GM19455 (cell line): ENCODE measurements at regions not wholly inside any gene's neighbourhood (a gene's known extent, or its start where the extent isn't known, plus 50 kb on each side); places are given as distances from the start of the nearest gene placed in this dataset.
"Not testable (repeated sequence)": the region's sequence is repeated elsewhere in the genome, so short reads cannot be mapped to it uniquely, and the experiment has no call there.

Experiments
- ATAC-seq: cut with Tn5 transposase; IDR thresholded peaks from one replicate; pipeline ENCODE4 v1.9.1; 2021; ENCODE audit not compliant: unreplicated experiment

GRCh38 chr10:61059636-61060035 is 115.7 kb upstream of the RHOBTB1 start:
- ATAC-seq = no peak

GRCh38 chr10:61052469-61053205 is 108.7 kb upstream of the RHOBTB1 start:
- ATAC-seq = no peak

DNA sequence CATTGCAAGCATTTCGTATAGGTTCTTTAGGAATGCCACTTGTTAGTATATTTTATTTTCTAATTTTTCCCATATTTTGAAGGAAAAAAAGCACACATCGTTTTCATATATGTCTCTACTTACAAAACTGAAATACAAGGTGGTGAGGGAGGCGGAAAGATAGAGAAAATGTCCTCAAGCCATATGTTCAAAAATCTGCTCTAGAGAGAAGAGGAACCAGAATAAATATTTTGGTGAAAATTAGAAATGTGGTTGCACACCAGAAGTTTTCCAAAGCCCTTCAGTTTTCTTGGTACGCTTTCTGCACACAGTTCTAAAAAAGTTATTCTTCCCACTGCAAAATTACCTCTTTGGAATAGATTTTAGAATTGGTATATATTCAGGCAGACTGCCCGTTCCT is 107.4 kb upstream of the RHOBTB1 start:
- no peak for ATAC-seq

DNA sequence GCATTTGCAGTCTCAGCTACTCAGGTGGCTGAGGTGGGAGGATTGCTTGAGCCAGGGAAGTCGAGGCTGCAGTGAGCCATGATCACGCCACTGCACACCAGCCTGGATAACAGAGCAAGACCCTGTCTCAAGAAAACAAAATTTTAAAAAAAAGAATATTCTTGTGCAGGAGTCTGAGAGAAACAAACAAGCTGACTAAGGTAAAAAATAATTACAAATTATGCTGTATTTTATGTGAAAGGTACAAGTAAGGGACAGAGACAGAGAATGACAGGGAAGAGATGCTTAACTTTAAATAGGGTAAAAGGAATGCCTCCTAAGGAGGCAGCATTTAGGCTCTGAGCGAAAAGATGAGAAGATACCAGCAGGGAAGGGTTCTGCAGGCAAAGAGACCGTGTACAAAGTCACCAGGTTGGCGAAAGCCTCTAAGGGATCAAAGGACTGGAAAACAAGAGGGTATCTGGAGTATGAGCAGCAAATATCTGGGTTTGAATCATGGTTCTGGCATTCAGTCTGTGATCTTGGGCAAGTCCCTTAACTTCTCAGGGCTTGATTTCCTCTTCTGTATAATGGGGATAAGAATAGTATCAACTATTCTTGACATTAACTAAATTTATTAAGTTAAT is 106.2 kb upstream of the RHOBTB1 start:
- no peak for ATAC-seq

- no peak for ATAC-seq
These were observed 105.4 kb upstream of the RHOBTB1 start for GRCh38 chr10:61049386-61049785.

GRCh38 chr10:61047788-61048560 is 104.0 kb upstream of the RHOBTB1 start:
- ATAC-seq = no peak

GRCh38 chr10:61047081-61047480 is 103.1 kb upstream of the RHOBTB1 start:
- no peak for ATAC-seq

GRCh38 chr10:61045480-61045879 is 101.5 kb upstream of the RHOBTB1 start:
- ATAC-seq = not testable (repeated sequence)

DNA sequence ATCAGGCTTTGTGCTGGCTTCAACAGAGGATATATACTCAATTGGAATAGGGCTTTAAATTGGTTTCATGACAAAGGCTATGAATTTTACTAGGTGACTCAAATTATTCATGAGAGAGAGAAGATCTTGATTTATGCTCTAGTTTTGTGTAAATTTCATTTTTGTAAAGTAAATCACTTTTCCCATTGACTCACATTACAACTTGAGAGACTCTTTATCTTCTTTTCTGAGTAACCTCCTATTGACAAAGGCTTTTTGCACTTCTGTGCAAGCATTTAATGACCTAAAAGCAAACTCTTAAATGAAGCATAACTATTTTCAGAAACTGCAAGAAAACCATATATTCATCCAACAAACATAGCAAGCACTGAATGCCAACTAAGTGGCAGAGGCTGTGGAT is 98.5 kb upstream of the RHOBTB1 start:
- no peak for ATAC-seq

GRCh38 chr10:61040399-61041016 is 96.5 kb upstream of the RHOBTB1 start:
- ATAC-seq = no peak

- no peak for ATAC-seq
These were observed 95.9 kb upstream of the RHOBTB1 start for GRCh38 chr10:61039868-61040267.

- ATAC-seq = not testable (repeated sequence)
These were observed 93.4 kb upstream of the RHOBTB1 start for GRCh38 chr10:61037261-61037830.

DNA sequence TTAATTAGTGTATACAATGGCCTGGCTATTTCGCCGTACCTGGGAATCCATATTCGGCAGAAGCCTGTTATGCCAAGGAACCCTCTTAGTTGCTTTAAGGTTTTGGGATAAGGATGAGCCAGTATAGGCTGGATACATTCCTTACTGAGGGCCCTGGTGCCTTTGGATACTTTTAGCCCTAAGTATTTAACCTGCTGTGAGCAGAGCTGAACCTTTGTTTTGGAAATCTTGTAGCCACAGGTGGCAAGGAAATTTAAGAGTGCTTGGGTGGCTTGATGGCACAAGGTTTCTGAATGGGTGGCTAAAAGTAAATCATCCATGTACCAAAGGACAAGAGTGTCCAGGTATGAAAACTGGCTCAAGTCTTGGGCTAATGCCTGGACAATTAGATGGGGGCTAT is 92.2 kb upstream of the RHOBTB1 start:
- ATAC-seq = not testable (repeated sequence)

DNA sequence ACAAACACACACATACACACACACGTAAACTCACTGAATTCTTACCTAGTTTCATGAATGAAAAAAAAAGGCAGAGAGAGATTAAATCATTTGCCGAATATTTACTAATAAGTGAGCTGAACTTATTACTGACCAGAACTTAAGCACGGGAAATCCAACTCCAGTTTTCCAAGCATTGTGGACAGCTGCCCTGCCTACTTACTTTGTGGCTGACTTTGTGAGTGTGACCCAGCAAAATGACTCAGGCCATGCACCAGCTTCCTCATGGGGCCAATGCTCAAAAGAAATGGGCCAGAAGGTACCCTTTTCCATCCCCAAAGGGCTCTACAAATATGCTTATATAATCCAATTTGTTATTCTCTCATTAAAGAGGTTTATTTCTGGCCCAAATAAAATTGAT is 87.4 kb upstream of the RHOBTB1 start:
- no peak for ATAC-seq

GRCh38 chr10:61029411-61029810 is 85.4 kb upstream of the RHOBTB1 start:
- no peak for ATAC-seq

DNA sequence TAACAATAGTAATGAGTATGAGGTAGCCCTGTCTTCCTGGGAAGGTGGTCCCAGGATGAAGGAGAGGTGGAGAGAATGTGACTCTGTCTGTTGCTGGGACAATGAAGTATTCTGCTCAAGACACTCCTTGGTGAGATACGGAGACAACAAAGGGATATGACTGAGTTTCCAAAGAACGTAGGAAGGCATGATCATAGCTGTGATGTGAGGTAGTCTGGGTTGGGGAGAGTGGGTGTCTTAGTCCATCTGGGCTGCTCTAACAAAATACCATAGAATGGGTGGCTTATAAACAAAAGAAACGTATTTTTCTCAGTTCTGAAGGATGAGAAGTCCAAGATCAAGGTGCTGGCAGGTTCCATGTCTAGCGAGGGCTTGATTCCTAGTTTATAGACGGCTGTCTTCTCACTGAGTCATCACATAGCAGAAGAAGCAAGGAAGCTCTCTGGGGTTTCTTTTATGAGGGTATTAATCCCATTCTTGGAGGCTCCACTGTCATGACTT is 84.9 kb upstream of the RHOBTB1 start:
- ATAC-seq = no peak

DNA sequence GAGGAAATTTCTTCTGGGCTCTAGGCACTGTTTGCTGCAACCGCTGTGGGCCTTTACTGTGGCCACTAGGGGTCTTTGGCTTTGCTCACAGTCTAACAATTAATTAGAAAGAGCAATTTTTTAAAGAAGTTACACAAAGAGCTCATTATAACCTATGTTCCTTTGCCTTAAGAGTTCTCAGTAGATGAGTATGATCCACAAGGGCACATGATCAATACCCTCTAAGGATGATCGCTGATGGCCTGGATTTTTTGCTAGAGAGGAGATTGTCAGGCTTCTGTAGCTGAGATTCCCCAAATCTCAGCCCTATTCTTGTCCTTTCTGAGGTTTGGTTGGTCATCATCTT is 80.8 kb upstream of the RHOBTB1 start:
- ATAC-seq = no peak

DNA sequence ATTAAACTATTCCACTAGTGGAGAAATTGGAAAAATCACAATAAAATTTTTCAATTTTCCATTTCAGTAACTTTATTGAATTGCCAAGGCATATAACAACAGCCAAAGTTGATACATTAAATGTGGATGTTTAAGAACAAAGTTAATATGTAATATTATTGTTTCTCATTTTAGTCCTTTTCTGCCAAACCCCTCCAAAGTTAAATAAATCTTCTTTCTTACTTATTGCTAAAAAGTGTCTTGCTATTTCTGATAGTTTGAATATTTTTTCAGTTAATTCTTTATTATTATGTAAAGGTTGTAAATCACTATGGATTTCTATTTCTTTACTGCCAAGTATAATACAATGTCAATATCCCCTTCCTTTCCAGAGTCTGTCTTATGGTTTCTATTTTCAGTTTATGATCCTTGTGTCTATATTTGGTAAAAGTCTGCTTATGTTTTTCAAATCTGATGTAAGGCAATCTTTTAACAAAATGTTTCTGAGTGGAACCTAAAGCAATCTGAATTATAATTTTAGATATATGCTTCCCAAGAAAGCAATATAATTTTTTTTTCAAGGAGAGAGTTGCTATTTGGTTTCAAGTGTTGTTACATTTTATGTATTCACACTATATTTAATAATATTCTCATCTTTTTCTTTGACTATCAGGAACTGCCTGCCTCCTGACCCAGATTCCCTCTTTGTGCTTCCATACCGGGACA is 80.3 kb upstream of the RHOBTB1 start:
- ATAC-seq = no peak

GRCh38 chr10:61023053-61023452 is 79.1 kb upstream of the RHOBTB1 start:
- no peak for ATAC-seq

DNA sequence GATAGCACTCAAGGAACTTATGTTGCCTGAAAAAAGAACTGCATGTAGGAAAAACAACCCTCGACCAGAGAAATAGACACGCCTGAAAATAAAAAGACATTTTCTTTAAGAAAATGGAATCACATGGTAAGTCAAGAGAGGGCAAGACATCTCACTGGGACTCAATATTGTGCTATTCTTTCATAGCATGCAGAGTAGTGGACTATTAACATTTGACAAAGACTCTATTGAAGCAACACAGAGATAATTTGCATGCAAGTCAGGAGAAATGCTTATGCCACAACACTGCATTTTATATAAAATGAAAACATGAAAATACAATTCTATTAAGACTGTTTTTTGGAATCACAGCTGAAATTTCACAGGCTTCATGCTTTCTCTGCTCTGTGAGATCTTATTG is 77.9 kb upstream of the RHOBTB1 start:
- ATAC-seq = no peak
